ENCODE measurements at regions not wholly inside any gene's neighbourhood (a gene's known extent, or its start where the extent isn't known, plus 50 kb on each side); places are given as distances from the start of the nearest gene placed in this dataset.

GRCh38 chr1:219460081-219460895, 152.6 kb downstream of the ZC3H11B start:
- no peak for DNase-seq (ENCODE audit: low spot score)
- no peak for ATAC-seq (ENCODE audit: low FRiP score)
- TF ChIP-seq CTCF (IDR thresholded peaks at IDR 0.05), result no peak

GRCh38 chr1:219459351-219460080, 153.4 kb downstream of the ZC3H11B start:
- DNase-seq (ENCODE audit: low spot score) (no peak), ATAC-seq (ENCODE audit: low FRiP score) (no peak)
- no peak for TF ChIP-seq CTCF (IDR thresholded peaks at IDR 0.05)

- ATAC-seq (ENCODE audit: low FRiP score) (no peak), DNase-seq (ENCODE audit: low spot score) (no peak)
- no peak for TF ChIP-seq CTCF (IDR thresholded peaks at IDR 0.05)
Measured at GRCh38 chr1:219446288-219446687, 166.6 kb downstream of the ZC3H11B start.

GRCh38 chr1:219445864-219446263, 167.0 kb downstream of the ZC3H11B start:
- DNase-seq (ENCODE audit: low spot score) (no peak), ATAC-seq (ENCODE audit: low FRiP score) (no peak)
- no peak for TF ChIP-seq CTCF (IDR thresholded peaks at IDR 0.05)

GRCh38 chr1:219444474-219444873, 168.4 kb downstream of the ZC3H11B start:
- TF ChIP-seq CTCF (IDR thresholded peaks at IDR 0.05), result no peak
- ATAC-seq (ENCODE audit: low FRiP score) (no peak), DNase-seq (ENCODE audit: low spot score) (no peak)

- TF ChIP-seq CTCF (IDR thresholded peaks at IDR 0.05), result no peak
- DNase-seq (ENCODE audit: low spot score) (no peak), ATAC-seq (ENCODE audit: low FRiP score) (no peak)
Measured at GRCh38 chr1:219443763-219444162, 169.1 kb downstream of the ZC3H11B start.

All from omental fat pad (tissue), 3 donors.